Motor neuron (in vitro differentiated cells): ENCODE measurements at regions not wholly inside any gene's neighbourhood (a gene's known extent, or its start where the extent isn't known, plus 50 kb on each side); places are given as distances from the start of the nearest gene placed in this dataset.
"Not testable (repeated sequence)": the region's sequence is repeated elsewhere in the genome, so short reads cannot be mapped to it uniquely, and the experiment has no call there.

Source experiments
- ATAC-seq, 8 experiments: fragments of 200-7000 bp; cut with Tn5 transposase; replicated peaks in 6 of 8; 2 replicates each; pipeline ENCODE4 v1.8.0; 2021; ENCODE audit warnings: mild to moderate bottlenecking in 8 of 8, moderate library complexity in 8 of 8
- H3K27ac ChIP-seq, 2 donors: fragments of 250-450 bp; sonication (Bioruptor Pico); 2 replicates each; pipeline ENCODE4 v1.9.0; 2021; ENCODE audit warnings: antibody characterized with exemption in 2 of 2, mild to moderate bottlenecking in 2 of 2, moderate library complexity in 1 of 2
- H3K4me1 ChIP-seq, 2 donors: fragments of 250-450 bp; sonication (Bioruptor Pico); replicated peaks in 1 of 2; 2 replicates each; pipeline ENCODE4 v1.6.1; 2021; ENCODE audit warnings: antibody characterized with exemption in 2 of 2, mild to moderate bottlenecking in 2 of 2, moderate library complexity in 1 of 2
- H3K4me3 ChIP-seq, 5 donors: fragments of 250-450 bp; sonication (Bioruptor Pico); 2 replicates each; pipeline ENCODE4 v1.9.0; 2021; ENCODE audit warnings: antibody characterized with exemption in 5 of 5, mild to moderate bottlenecking in 5 of 5, moderate library complexity in 4 of 5
- WGBS, 10 experiments: fragments of 450-650 bp; shearing (Covaris generic); methylation state at CpG; one replicate each; pipeline ENCODE4 v1.0.0; 2022; 5-methylcytosine and 5-hydroxymethylcytosine counted together
- in situ Hi-C, 9 experiments: fragments of 400-800 bp; cut with MboI; loops; one replicate each; pipeline ENCODE4 v1.15.0; 2021; ENCODE audit warnings: low sequenced_read_pairs in 9 of 9, low pct_unique_long_range_greater_than_20kb in 2 of 9; ENCODE audit not compliant: unreplicated experiment in 9 of 9

GRCh38 chr5:136766456-136766855, 401.1 kb upstream of the TRPC7 start:
- H3K4me1 ChIP-seq, result peaks cover 0 to 5% of the 10 kb centered on the region in 2 donors
- 40 to 82% methylated on average over 1 to 3 of the region's 3 CpGs; no CpG with 5 or more reads in 8 of the 10 experiments for WGBS, 10 experiments
- peak in 2 of 8 experiments; percentile 17 to 74 for ATAC-seq
- H3K4me3 ChIP-seq, result no peak overlapping the region
- in situ Hi-C loops, result loop anchor here in 7 of 9 experiments (10.0 to 25.0 kb wide), 5 partner anchors 402 to 529 kb away; partner anchors contain the start of gene TRPC7 (in 3 of the 7)
- H3K27ac ChIP-seq, result no peak overlapping the region

GRCh38 chr5:136764601-136765000, 399.3 kb upstream of the TRPC7 start:
- H3K4me3 ChIP-seq, result no peak overlapping the region
- peaks cover 0 to 5% of the 10 kb centered on the region in 2 donors for H3K4me1 ChIP-seq
- in situ Hi-C loops, result loop anchor here in 7 of 9 experiments (10.0 to 25.0 kb wide), 5 partner anchors 400 to 527 kb away; partner anchors contain the start of gene TRPC7 (in 3 of the 7)
- WGBS, 10 experiments, result 0 to 100% (median 83%) methylated on average over 1 to 2 of the region's 2 CpGs; no CpG with 5 or more reads in 4 of the 10 experiments
- no peak for ATAC-seq
- no peak overlapping the region for H3K27ac ChIP-seq

GRCh38 chr5:136763548-136763947, 398.2 kb upstream of the TRPC7 start:
- no peak overlapping the region for H3K27ac ChIP-seq
- ATAC-seq, result no peak
- no peaks in the 10 kb centered on the region for H3K4me1 ChIP-seq
- in situ Hi-C loops, result loop anchor here in 7 of 9 experiments (10.0 to 25.0 kb wide), 5 partner anchors 399 to 526 kb away; partner anchors contain the start of gene TRPC7 (in 3 of the 7)
- H3K4me3 ChIP-seq, result no peak overlapping the region

GRCh38 chr5:136754216-136754615, 388.9 kb upstream of the TRPC7 start:
- H3K4me3 ChIP-seq, result no peak overlapping the region
- in situ Hi-C loops, result loop anchor here in 6 of 9 experiments (25.0 kb wide), 3 partner anchors 392 to 517 kb away; partner anchors contain the start of gene TRPC7 (in 2 of the 6)
- no peak overlapping the region for H3K27ac ChIP-seq
- peaks cover 3 to 14% of the 10 kb centered on the region in 2 donors for H3K4me1 ChIP-seq
- no peak for ATAC-seq

- ATAC-seq, result peak; percentile 44 to 100 (median 100)
- Histone ChIP-seq H3K27ac (peak overlapping the region in 1 of 2 donors; percentile 44), H3K4me1 (peaks cover 3 to 14% of the 10 kb centered on the region in 2 donors), H3K4me3 (no peak overlapping the region)
- in situ Hi-C loops, result loop anchor here in 6 of 9 experiments (25.0 kb wide), 3 partner anchors 388 to 513 kb away; partner anchors contain the start of gene TRPC7 (in 2 of the 6)
- 27 to 93% (median 60%) methylated on average over 1 to 3 of the region's 5 CpGs; no CpG with 5 or more reads in 1 of the 10 experiments for WGBS, 10 experiments
Measured at GRCh38 chr5:136750224-136750862, 385.0 kb upstream of the TRPC7 start.

- ATAC-seq, result no peak
- Histone ChIP-seq H3K4me3 (no peak overlapping the region), H3K27ac (no peak overlapping the region), H3K4me1 (peaks cover 3 to 14% of the 10 kb centered on the region in 2 donors)
- 40 to 100% (median 84%) methylated on average over 1 of the region's 1 CpG; no CpG with 5 or more reads in 2 of the 10 experiments for whole genome bisulfite sequencing, 10 experiments
- in situ Hi-C loops, result no loop called here
Measured at GRCh38 chr5:136749016-136749415, 383.7 kb upstream of the TRPC7 start.

- no peaks in the 10 kb centered on the region for H3K4me1 ChIP-seq
- H3K27ac ChIP-seq, result no peak overlapping the region
- in situ Hi-C loops, result no loop called here
- no peak overlapping the region for H3K4me3 ChIP-seq
- WGBS, 10 experiments, result 100% methylated on average over 1 of the region's 1 CpG; no CpG with 5 or more reads in 8 of the 10 experiments
- ATAC-seq, result no peak
Measured at GRCh38 chr5:136743052-136743451, 377.7 kb upstream of the TRPC7 start.

- Histone ChIP-seq H3K4me3 (no peak overlapping the region), H3K27ac (no peak overlapping the region), H3K4me1 (peaks cover 0 to under 1% of the 10 kb centered on the region in 2 donors)
- in situ Hi-C loops, result no loop called here
- no peak for ATAC-seq
Measured at GRCh38 chr5:136740228-136740627, 374.9 kb upstream of the TRPC7 start.

GRCh38 chr5:136739271-136739670, 373.9 kb upstream of the TRPC7 start:
- WGBS, 10 experiments, result 67 to 100% (median 85%) methylated on average over 1 to 4 of the region's 4 CpGs; no CpG with 5 or more reads in 6 of the 10 experiments
- in situ Hi-C loops, H3K4me1 ChIP-seq, H3K4me3 ChIP-seq, ATAC-seq, H3K27ac ChIP-seq: not testable (repeated sequence)

GRCh38 chr5:136738829-136739228, 373.5 kb upstream of the TRPC7 start:
- Histone ChIP-seq H3K27ac (no peak overlapping the region), H3K4me3 (no peak overlapping the region), H3K4me1 (peaks cover 0 to 9% of the 10 kb centered on the region in 2 donors)
- ATAC-seq, result no peak
- in situ Hi-C loops, result no loop called here
- WGBS, 10 experiments, result 17 to 100% (median 100%) methylated on average over 1 to 2 of the region's 2 CpGs; no CpG with 5 or more reads in 3 of the 10 experiments

- H3K4me1 ChIP-seq, result peaks cover 3 to 9% of the 10 kb centered on the region in 2 donors
- 0 to 100% (median 89%) methylated on average over 1 to 6 of the region's 6 CpGs; no CpG with 5 or more reads in 1 of the 10 experiments for WGBS, 10 experiments
- no peak overlapping the region for H3K27ac ChIP-seq
- H3K4me3 ChIP-seq, result no peak overlapping the region
- in situ Hi-C loops, result no loop called here
- no peak for ATAC-seq
Measured at GRCh38 chr5:136736021-136736420, 370.7 kb upstream of the TRPC7 start.

GRCh38 chr5:136735611-136736010, 370.3 kb upstream of the TRPC7 start:
- H3K4me3 ChIP-seq, H3K4me1 ChIP-seq, in situ Hi-C loops, ATAC-seq, H3K27ac ChIP-seq: not testable (repeated sequence)
- 20 to 100% (median 85%) methylated on average over 1 to 3 of the region's 4 CpGs; no CpG with 5 or more reads in 2 of the 10 experiments for WGBS, 10 experiments

GRCh38 chr5:136734628-136735027, 369.3 kb upstream of the TRPC7 start:
- in situ Hi-C loops, result no loop called here
- peak in 5 of 8 experiments; percentile 90 to 94 (median 93) for ATAC-seq
- H3K27ac ChIP-seq, result no peak overlapping the region
- peaks cover 8 to 17% of the 10 kb centered on the region in 2 donors for H3K4me1 ChIP-seq
- WGBS, 10 experiments, result 20 to 83% (median 67%) methylated on average over 1 of the region's 1 CpG; no CpG with 5 or more reads in 5 of the 10 experiments
- H3K4me3 ChIP-seq, result no peak overlapping the region
